ENCODE measurements at regions not wholly inside any gene's neighbourhood (a gene's known extent, or its start where the extent isn't known, plus 50 kb on each side); places are given as distances from the start of the nearest gene placed in this dataset.
A peak's percentile ranks its signal among the peaks of the same experiment; 100 is the strongest.

GRCh38 chr20:9981829-9982228 is 53.0 kb upstream of the ANKEF1 start:
- TF ChIP-seq CTCF (conservative IDR thresholded peaks at IDR 0.05; ENCODE audit: low read length) = no peak
- H3K4me3 ChIP-seq (ENCODE audit: low read length) = no peak overlapping the region
- DNase-seq (ENCODE audit: low read depth) = no peak

- no peak overlapping the region for H3K4me3 ChIP-seq (ENCODE audit: low read length)
- TF ChIP-seq CTCF (conservative IDR thresholded peaks at IDR 0.05; ENCODE audit: low read length) = peak; percentile 89
- DNase-seq (ENCODE audit: low read depth) = peak; percentile 91
These were observed 56.3 kb upstream of the ANKEF1 start for GRCh38 chr20:9978397-9979004.

GRCh38 chr20:9977629-9978028 is 57.2 kb upstream of the ANKEF1 start:
- no peak for TF ChIP-seq CTCF (conservative IDR thresholded peaks at IDR 0.05; ENCODE audit: low read length)
- no peak for DNase-seq (ENCODE audit: low read depth)
- H3K4me3 ChIP-seq (ENCODE audit: low read length) = no peak overlapping the region

- TF ChIP-seq CTCF (conservative IDR thresholded peaks at IDR 0.05; ENCODE audit: low read length) = peak; percentile 10; the same call in 1 of the 2 replicates
- H3K4me3 ChIP-seq (ENCODE audit: low read length) = no peak overlapping the region
- DNase-seq (ENCODE audit: low read depth) = no peak
These were observed 60.5 kb upstream of the ANKEF1 start for GRCh38 chr20:9974324-9974723.

GRCh38 chr20:9971746-9972145 is 63.0 kb upstream of the ANKEF1 start:
- H3K4me3 ChIP-seq (ENCODE audit: low read length) = no peak overlapping the region
- TF ChIP-seq CTCF (conservative IDR thresholded peaks at IDR 0.05; ENCODE audit: low read length) = no peak
- no peak for DNase-seq (ENCODE audit: low read depth)

GRCh38 chr20:9969626-9970025 is 65.2 kb upstream of the ANKEF1 start:
- no peak for TF ChIP-seq CTCF (conservative IDR thresholded peaks at IDR 0.05; ENCODE audit: low read length)
- no peak for DNase-seq (ENCODE audit: low read depth)
- no peak overlapping the region for H3K4me3 ChIP-seq (ENCODE audit: low read length)

- DNase-seq (ENCODE audit: low read depth) = no peak
- no peak overlapping the region for H3K4me3 ChIP-seq (ENCODE audit: low read length)
- TF ChIP-seq CTCF (conservative IDR thresholded peaks at IDR 0.05; ENCODE audit: low read length) = no peak
These were observed 66.8 kb upstream of the ANKEF1 start for GRCh38 chr20:9968015-9968414.
